ENCODE measurements at regions not wholly inside any gene's neighbourhood (a gene's known extent, or its start where the extent isn't known, plus 50 kb on each side); places are given as distances from the start of the nearest gene placed in this dataset.

- no peaks in the 10 kb centered on the region for H4K20me1 ChIP-seq
Observed at GRCh38 chr21:24969068-24969467, 638.2 kb downstream of the MRPL39 start.

DNA sequence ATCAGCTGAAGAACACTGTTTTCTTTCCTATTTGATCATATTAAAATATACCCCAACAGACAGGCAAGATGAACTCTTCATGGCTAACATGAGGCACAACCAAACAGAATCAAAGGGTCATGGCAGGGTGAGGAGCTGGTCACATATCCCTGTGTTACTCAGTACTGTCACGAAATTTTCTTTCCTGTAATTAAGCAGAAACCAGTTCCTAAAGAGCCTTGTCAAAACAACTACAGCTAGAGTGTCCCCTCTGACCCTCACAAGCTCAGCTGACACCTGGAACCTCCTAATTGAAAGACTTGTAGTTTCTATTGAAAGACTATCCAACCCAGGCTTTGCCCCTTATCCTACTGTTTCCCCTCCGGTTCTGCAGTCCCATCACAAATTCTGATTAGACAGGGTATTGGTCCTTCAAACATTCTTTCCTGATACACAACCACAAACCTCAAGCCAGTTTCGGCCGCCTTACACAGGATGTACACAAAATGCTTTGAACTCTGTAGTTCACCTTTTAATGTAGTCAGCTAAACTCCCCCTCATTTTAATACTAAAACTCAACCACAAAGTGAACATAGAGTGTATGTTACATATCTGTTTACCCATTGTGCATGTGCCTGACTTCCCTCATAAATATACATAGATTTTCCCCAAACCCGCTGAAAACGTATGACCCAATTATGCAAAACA lies 651.9 kb downstream of the MRPL39 start:
- no peak overlapping the region for H3K27ac ChIP-seq

More at GRCh38 chr21:24969068-24969467, 638.2 kb downstream of the MRPL39 start:
- TF ChIP-seq Cebpa-rat (IDR thresholded peaks at IDR 0.05), result no peak
- Histone ChIP-seq H3K9me3 (no peaks in the 10 kb centered on the region), H3K9ac (no peak overlapping the region), H3K4me3 (no peak overlapping the region), H3K27me3 (no peaks in the 10 kb centered on the region), H3K27ac (no peak overlapping the region), H3K36me3 (no peaks in the 10 kb centered on the region), H3K4me2 (no peak overlapping the region), H3K4me1 (no peaks in the 10 kb centered on the region)

DNA sequence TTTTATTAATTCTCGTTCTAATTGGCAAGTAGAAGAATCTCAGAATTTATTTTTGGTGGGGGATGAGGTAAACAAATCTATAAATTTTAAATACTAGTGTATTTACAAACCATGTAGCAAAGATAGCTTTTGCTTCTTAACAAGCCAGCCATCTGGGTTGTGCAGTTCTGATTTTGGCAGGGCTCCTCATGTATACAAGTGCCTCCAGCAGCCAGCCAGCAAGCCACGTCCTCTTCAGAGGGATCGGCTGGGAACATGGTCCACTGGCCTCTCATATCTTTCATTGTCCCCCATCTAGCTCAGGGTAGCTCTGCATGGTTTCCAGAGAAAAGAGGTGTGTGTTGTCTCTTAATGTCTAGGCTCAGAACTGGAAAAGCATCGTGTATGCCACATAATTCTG lies 659.1 kb downstream of the MRPL39 start:
- H3K9me3 ChIP-seq, result no peaks in the 10 kb centered on the region
- H3K4me1 ChIP-seq, result no peaks in the 10 kb centered on the region
- no peaks in the 10 kb centered on the region for H4K20me1 ChIP-seq
- H3K27me3 ChIP-seq, result no peaks in the 10 kb centered on the region
- no peak for TF ChIP-seq Cebpa-rat (IDR thresholded peaks at IDR 0.05)
- no peak overlapping the region for H3K4me2 ChIP-seq
- no peak overlapping the region for H3K4me3 ChIP-seq
- H3K9ac ChIP-seq, result no peak overlapping the region
- no peak overlapping the region for H3K27ac ChIP-seq
- no peaks in the 10 kb centered on the region for H3K36me3 ChIP-seq

More for the DNA sequence above, 651.9 kb downstream of the MRPL39 start:
- H4K20me1 ChIP-seq, result no peaks in the 10 kb centered on the region
- no peaks in the 10 kb centered on the region for H3K9me3 ChIP-seq
- H3K4me1 ChIP-seq, result 0 out of 2 replicates have a peak, but pooled peaks cover 4% of the 10 kb centered on the region
- H3K36me3 ChIP-seq, result no peaks in the 10 kb centered on the region
- no peak overlapping the region for H3K9ac ChIP-seq
- no peaks in the 10 kb centered on the region for H3K27me3 ChIP-seq
- no peak overlapping the region for H3K4me3 ChIP-seq
- no peak for TF ChIP-seq Cebpa-rat (IDR thresholded peaks at IDR 0.05)
- no peak overlapping the region for H3K4me2 ChIP-seq

DNA sequence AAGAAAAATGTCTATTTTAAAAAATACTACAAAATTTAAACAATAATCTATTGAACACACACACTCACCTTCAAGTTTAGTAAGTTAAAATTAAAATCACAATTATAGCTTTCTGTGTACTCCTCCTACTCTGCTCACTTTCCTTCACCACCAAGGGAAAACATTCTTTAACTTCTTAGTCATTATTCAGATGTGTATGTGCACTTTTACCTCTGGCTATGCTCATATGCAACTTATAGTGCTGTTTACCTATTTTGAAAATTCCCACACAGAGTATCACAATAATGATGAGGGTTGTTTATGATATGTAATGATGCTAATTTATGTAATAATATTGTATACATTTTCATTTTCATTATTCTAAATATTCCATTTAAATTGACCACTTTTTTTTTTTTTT lies 661.4 kb downstream of the MRPL39 start:
- H3K4me1 ChIP-seq, result no peaks in the 10 kb centered on the region
- H3K27ac ChIP-seq, result no peak overlapping the region
- H3K27me3 ChIP-seq, result no peaks in the 10 kb centered on the region
- H4K20me1 ChIP-seq, result no peaks in the 10 kb centered on the region
- H3K9ac ChIP-seq, result no peak overlapping the region
- no peak overlapping the region for H3K4me3 ChIP-seq
- no peaks in the 10 kb centered on the region for H3K9me3 ChIP-seq
- no peak for TF ChIP-seq Cebpa-rat (IDR thresholded peaks at IDR 0.05)
- H3K4me2 ChIP-seq, result no peak overlapping the region
- no peaks in the 10 kb centered on the region for H3K36me3 ChIP-seq

- Histone ChIP-seq H3K4me2 (no peak overlapping the region), H3K4me3 (no peak overlapping the region), H3K36me3 (no peaks in the 10 kb centered on the region), H3K4me1 (no peaks in the 10 kb centered on the region), H3K27me3 (no peaks in the 10 kb centered on the region), H3K9ac (no peak overlapping the region), H3K27ac (no peak overlapping the region), H3K9me3 (no peaks in the 10 kb centered on the region), H4K20me1 (no peaks in the 10 kb centered on the region)
- no peak for TF ChIP-seq Cebpa-rat (IDR thresholded peaks at IDR 0.05)
Observed at GRCh38 chr21:24941316-24942185, 665.7 kb downstream of the MRPL39 start.

- no peak overlapping the region for H3K4me3 ChIP-seq
- H4K20me1 ChIP-seq, result no peaks in the 10 kb centered on the region
- H3K4me1 ChIP-seq, result no peaks in the 10 kb centered on the region
- TF ChIP-seq Cebpa-rat (IDR thresholded peaks at IDR 0.05), result no peak
- H3K9ac ChIP-seq, result no peak overlapping the region
- H3K9me3 ChIP-seq, result no peaks in the 10 kb centered on the region
- no peak overlapping the region for H3K4me2 ChIP-seq
- H3K27ac ChIP-seq, result no peak overlapping the region
- no peaks in the 10 kb centered on the region for H3K36me3 ChIP-seq
- H3K27me3 ChIP-seq, result no peaks in the 10 kb centered on the region
Observed at GRCh38 chr21:24939291-24939690, 668.0 kb downstream of the MRPL39 start.

DNA sequence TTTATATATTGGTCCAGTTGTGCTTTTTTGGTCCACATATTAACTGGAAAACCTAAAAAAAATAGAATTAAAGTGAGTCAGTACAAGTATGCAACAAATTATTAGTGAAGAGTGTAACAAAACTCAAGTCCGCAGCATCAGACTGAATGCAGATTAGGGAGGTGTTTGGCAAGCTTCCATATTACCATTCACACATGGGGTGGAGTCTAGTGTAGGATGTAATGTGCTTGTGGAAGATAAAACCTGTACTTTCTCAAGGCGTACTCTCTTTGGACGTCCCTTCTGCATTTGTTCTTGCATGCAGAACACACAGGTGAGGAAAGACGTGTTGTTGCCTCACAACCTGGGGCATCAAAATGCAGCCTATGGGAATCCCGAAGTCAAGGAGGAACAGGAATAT lies 668.7 kb downstream of the MRPL39 start:
- Histone ChIP-seq H3K4me1 (no peaks in the 10 kb centered on the region), H3K9me3 (no peaks in the 10 kb centered on the region), H3K9ac (no peak overlapping the region), H3K27me3 (no peaks in the 10 kb centered on the region), H3K4me2 (no peak overlapping the region), H3K4me3 (no peak overlapping the region), H3K36me3 (no peaks in the 10 kb centered on the region), H3K27ac (no peak overlapping the region), H4K20me1 (no peaks in the 10 kb centered on the region)
- no peak for TF ChIP-seq Cebpa-rat (IDR thresholded peaks at IDR 0.05)

- no peaks in the 10 kb centered on the region for H3K4me1 ChIP-seq
- no peaks in the 10 kb centered on the region for H3K9me3 ChIP-seq
- H3K4me2 ChIP-seq, result no peak overlapping the region
- H3K27me3 ChIP-seq, result no peaks in the 10 kb centered on the region
- H3K4me3 ChIP-seq, result no peak overlapping the region
- no peaks in the 10 kb centered on the region for H4K20me1 ChIP-seq
- H3K36me3 ChIP-seq, result no peaks in the 10 kb centered on the region
- TF ChIP-seq Cebpa-rat (IDR thresholded peaks at IDR 0.05), result no peak
- no peak overlapping the region for H3K9ac ChIP-seq
- H3K27ac ChIP-seq, result no peak overlapping the region
Observed at GRCh38 chr21:24935991-24936390, 671.3 kb downstream of the MRPL39 start.

GRCh38 chr21:24910591-24910990 lies 696.7 kb downstream of the MRPL39 start:
- H3K9me3 ChIP-seq, result no peaks in the 10 kb centered on the region
- no peaks in the 10 kb centered on the region for H3K27me3 ChIP-seq
- H3K4me2 ChIP-seq, result no peak overlapping the region
- no peaks in the 10 kb centered on the region for H3K4me1 ChIP-seq
- H4K20me1 ChIP-seq, result no peaks in the 10 kb centered on the region
- H3K9ac ChIP-seq, result no peak overlapping the region
- no peak overlapping the region for H3K4me3 ChIP-seq
- H3K36me3 ChIP-seq, result no peaks in the 10 kb centered on the region
- no peak overlapping the region for H3K27ac ChIP-seq
- TF ChIP-seq Cebpa-rat (IDR thresholded peaks at IDR 0.05), result no peak

DNA sequence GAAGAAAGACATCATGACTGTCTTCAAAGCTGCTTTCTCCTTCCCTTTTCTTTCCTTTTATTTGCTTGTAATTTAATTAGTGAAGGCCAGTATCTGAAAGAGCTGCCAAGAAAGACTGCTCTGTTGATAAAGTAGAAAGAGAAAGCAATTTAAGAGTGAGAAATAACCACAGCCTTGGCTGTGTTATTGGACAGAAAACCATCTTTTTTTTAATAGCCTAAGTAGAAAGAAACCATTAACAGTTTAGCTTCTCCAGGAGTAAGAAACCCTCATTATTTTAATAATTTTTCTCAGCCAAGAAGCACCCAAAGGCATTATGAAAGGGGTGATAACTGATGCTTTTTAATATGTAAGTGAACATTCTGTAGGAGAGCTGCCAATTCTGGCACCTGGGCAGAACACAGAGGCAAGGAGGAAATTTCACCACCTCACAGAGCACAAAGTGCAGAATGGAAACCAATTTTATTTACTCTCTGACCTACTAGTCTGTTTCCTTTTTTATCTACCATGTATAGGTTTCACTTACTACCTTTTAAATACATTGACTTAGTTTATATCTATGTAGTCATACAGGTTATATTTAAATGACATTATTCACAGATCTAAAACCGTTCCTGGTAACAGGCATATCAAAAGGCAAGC lies 703.2 kb downstream of the MRPL39 start:
- no peaks in the 10 kb centered on the region for H3K36me3 ChIP-seq
- no peak overlapping the region for H3K27ac ChIP-seq
- no peaks in the 10 kb centered on the region for H3K4me1 ChIP-seq
- H3K4me2 ChIP-seq, result no peak overlapping the region
- H3K27me3 ChIP-seq, result no peaks in the 10 kb centered on the region
- H4K20me1 ChIP-seq, result no peaks in the 10 kb centered on the region
- TF ChIP-seq Cebpa-rat (IDR thresholded peaks at IDR 0.05), result no peak
- H3K9ac ChIP-seq, result no peak overlapping the region
- no peaks in the 10 kb centered on the region for H3K9me3 ChIP-seq
- no peak overlapping the region for H3K4me3 ChIP-seq
